ENCODE measurements at regions not wholly inside any gene's neighbourhood (a gene's known extent, or its start where the extent isn't known, plus 50 kb on each side); places are given as distances from the start of the nearest gene placed in this dataset.

DNA sequence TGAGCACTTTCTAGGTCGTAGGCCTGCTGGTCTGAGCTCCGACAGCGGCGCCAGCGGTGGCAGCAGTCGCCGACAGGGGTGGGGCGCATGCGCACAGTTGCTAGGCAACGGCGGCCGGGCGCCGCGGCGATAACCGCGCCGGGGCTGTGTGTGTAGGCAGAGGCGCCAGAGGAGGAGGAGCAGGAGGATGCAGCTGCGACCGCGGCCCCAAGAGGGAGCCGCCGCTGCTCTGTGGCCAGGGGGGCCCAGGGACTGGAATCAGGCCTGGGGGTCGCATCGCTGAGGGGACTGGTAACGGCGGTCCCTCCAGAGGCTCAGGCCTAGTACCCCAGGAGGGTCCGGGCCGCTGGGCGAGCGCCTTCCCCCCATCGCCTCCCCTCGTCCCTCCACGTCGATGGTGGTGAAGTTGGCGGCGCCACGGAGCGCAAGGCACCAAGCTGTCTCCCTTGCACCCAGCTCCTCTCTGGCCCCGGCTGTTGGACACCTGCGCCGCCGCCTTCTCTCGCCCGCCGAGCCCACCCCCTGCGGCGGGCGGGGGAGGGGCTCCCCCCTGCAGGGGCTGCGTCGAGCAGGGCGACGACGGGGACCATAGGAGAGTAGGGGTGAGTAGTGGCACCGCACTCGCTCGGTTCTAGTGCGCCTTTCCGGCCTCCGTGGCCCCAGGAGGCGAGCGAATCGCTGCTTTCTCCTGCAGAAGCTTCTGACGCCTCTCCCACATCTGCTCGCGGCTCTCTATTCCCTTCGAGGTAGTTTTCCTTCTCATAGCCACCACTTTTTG, 58.6 kb upstream of the ZC4H2 start, which contains the start of gene ZC3H12B:
ZC3H12B (plus strand) TSS at position 159 of the 778 bp plus-strand sequence.
- DNase-seq (ENCODE audit: low read depth, low spot score) = peak; percentile 0

- no peak for DNase-seq (ENCODE audit: low read depth, low spot score)
Measured at GRCh38 chrX:65034292-65034667, 58.0 kb upstream of the ZC4H2 start.

Data from brain pericyte (primary cell).